ENCODE measurements at regions not wholly inside any gene's neighbourhood (a gene's known extent, or its start where the extent isn't known, plus 50 kb on each side); places are given as distances from the start of the nearest gene placed in this dataset.

DNA sequence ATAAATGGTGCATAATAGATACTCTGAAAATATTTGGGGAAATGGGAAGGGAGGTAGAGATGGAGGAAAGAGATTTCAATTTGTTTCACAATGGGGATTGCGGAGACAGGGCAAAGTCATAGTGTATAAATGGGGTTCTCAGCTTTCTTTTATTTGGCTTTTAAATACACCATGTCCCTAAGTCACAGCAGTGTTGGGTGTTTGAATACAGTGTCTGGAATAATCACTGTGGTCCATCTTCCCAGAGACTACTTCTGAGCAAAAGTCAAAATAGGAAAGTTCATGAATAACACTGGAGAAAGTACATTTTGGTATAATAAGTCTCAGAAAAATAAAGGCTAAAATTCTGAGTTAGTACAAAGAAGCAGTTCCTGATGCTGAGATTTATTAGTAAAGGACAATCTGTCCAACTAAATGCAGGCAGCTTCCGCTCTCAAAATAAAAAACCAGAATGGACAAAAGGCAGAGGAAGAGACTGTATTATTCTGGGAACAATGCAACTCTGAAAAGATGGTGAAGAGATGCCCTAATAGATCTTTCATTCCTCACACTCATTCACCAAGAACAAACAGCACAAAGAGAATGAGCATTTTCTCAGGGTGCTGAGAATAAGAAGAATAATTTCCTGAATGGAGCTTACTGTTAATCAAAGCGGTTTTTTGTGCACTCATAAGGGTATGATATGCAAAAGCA, 295.4 kb upstream of the PIK3C3 start:
- no peak for TF ChIP-seq POLR2A (IDR thresholded peaks at IDR 0.05)
- TF ChIP-seq, protein P1, sequence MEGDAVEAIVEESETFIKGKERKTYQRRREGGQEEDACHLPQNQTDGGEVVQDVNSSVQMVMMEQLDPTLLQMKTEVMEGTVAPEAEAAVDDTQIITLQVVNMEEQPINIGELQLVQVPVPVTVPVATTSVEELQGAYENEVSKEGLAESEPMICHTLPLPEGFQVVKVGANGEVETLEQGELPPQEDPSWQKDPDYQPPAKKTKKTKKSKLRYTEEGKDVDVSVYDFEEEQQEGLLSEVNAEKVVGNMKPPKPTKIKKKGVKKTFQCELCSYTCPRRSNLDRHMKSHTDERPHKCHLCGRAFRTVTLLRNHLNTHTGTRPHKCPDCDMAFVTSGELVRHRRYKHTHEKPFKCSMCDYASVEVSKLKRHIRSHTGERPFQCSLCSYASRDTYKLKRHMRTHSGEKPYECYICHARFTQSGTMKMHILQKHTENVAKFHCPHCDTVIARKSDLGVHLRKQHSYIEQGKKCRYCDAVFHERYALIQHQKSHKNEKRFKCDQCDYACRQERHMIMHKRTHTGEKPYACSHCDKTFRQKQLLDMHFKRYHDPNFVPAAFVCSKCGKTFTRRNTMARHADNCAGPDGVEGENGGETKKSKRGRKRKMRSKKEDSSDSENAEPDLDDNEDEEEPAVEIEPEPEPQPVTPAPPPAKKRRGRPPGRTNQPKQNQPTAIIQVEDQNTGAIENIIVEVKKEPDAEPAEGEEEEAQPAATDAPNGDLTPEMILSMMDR (IDR thresholded peaks at IDR 0.05), result no peak

All from ovary (tissue), 3 donors.